HCT116 (cell line): ENCODE measurements at regions not wholly inside any gene's neighbourhood (a gene's known extent, or its start where the extent isn't known, plus 50 kb on each side); places are given as distances from the start of the nearest gene placed in this dataset.

Experiments
- CTCF ChIP-seq, 3 experiments: fragments of 200-600 bp in 1 of 3; sonication (generic) in 1 of 3; IDR thresholded peaks in 2 of 3; conservative IDR thresholded peaks in 1 of 3; 2 replicates each; pipeline ENCODE4 v1.5.1; 2012 to 2017; ENCODE audit warnings: low read depth in 2 of 3, low read length in 2 of 3, antibody characterized with exemption in 1 of 3, borderline replicate concordance in 1 of 3, control low read depth in 1 of 3, mild to moderate bottlenecking in 1 of 3, mixed read lengths in 1 of 3, mixed run types in 1 of 3, moderate library complexity in 1 of 3; ENCODE audit not compliant: insufficient read depth in 1 of 3
- POLR2A ChIP-seq: IDR thresholded peaks from 2 replicates; pipeline ENCODE4 v1.7.0; 2011; ENCODE audit warnings: borderline replicate concordance; ENCODE audit not compliant: insufficient read depth, insufficient read length; ENCODE audit errors: extremely low read depth
- POLR2AphosphoS5 ChIP-seq: IDR thresholded peaks from 2 replicates; pipeline ENCODE4 v1.6.1; 2011; ENCODE audit warnings: mild to moderate bottlenecking, low read depth, low read length, moderate library complexity

DNA sequence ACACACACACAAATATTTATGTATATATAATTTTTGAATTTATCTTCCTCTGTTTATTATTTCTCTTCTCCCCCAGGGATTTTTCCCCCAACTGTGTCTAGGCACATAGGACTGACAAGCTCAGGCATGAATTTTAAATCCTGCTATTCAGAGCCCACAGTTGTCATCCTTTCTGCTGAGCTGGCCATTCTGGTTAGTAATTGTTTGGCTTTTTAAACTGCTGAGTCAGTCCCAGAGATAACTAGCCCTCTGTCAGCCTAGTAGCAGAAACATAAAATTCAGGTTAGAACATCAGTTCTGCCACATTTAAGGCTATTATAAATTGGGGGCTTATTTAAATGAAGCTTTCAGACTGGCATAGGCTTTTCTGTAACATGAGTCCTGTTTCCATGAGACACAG lies 151.7 kb upstream of the MAOA start:
- TF ChIP-seq POLR2A (no peak), CTCF (IDR thresholded peaks at IDR 0.05 in 2 of 3, conservative IDR thresholded peaks at IDR 0.05 in 1 of 3; ENCODE audit: borderline replicate concordance in 1 of 3, insufficient read depth in 1 of 3, low read depth in 2 of 3, low read length in 2 of 3) (no peak), POLR2AphosphoS5 (no peak)
